Activated T-helper 9 cell treated with anti-CD3 and anti-CD28 coated beads, Interleukin-2, amount 50 U/mL, for 16 hours (primary cell): ENCODE measurements at regions not wholly inside any gene's neighbourhood (a gene's known extent, or its start where the extent isn't known, plus 50 kb on each side); places are given as distances from the start of the nearest gene placed in this dataset.

ENCODE experiments used
- DNase-seq: peaks from one replicate; pipeline ENCODE4 v3.0.0-alpha.2; 2020; ENCODE audit warnings: low read depth

DNA sequence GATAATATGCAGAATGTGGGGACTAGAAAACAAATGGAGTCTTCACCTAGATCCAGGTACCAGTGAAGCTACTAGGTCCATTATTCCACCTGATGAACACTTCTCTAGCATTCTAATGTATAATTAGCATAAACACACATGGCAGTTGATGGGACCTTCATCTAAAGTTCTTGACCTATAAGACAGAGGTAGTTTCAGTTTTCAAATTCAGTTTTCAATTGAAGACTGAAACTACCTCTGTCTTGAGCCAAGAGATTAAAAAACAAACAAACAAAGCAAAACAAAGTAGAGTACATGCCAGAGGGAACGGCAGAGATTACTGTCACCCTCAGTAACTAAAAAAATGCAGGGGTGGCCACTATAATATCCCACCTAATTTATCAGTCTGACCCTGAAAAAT lies 199.9 kb upstream of the NEIL3 start:
- no peak for DNase-seq

DNA sequence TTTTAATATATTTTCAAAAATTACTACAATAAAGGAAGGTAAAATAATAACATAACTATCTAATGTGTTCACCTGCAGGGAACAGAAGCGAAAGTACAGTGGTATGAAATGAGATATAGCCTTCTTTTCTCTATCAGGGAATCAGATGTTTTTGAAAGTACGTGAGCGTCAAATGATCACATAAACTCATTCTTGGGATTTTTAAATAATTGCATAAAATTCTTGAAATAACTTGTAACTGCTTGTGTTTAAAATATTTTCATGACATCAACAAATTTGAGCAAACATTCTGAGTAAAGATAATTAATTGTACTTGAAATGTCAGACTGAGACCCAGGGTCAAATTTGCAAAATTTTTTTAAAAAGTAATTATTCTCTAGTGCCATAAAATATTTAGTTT lies 193.5 kb upstream of the NEIL3 start:
- no peak for DNase-seq

DNA sequence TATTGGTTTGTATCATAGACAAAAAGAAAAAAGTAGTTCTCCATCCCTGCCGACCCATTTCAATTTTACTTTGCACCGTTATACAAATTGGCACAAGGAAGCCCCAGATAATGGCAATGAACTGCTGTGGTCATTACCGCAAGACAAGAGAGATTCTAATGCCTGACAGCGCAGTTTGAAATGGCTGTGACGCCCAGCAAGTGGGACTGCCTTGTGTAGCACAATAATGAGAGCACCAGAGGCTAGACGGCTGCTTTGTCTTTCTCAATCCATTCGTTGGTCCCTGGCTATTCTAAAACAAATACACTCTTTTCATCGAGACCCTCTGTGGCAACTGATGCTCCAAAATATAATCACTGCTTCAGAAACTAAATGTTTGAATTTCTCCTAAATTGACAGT lies 192.4 kb upstream of the NEIL3 start:
- DNase-seq = no peak

- DNase-seq = no peak
Measured at GRCh38 chr4:177118596-177118995, 191.1 kb upstream of the NEIL3 start.

DNA sequence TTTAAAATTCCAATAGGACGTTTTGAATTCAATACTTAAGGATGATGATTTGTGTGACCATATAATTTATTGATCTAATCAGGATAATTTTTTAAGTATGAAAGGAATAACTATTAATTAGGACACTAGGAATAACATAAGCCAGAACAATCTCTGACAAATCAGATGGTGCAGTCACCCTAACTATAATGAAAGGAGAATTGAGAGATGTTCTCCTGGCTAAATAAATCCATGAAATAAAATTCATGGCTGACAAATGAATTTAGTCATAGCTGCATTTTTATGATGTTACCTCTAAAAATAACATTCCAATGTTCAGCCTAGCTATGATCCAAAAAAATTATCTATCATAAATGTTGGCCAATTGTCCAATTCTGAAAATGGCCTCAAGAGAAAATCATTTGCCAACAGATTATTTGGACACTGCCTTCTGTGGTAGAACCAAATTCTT lies 190.6 kb upstream of the NEIL3 start:
- DNase-seq = no peak

GRCh38 chr4:177119691-177120090 lies 190.0 kb upstream of the NEIL3 start:
- DNase-seq = no peak

DNA sequence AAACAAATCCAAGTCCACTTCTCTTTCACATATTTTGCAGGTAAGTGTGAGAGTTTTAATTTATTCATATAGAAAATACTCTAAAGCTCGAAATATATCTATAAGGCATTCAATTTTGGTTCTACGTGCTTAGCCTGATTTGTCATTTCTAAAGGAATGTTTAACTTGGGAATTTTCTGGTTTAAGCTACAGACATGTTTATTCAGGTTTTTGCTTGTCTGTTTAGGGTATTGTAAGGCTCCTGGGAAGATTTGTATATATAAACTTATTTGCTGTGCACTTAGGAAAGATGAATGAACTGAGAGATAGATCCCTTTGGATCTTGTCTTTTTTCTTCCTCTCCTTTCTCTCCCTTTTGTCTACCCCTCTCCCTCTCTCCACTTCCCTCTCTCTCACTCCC lies 185.9 kb upstream of the NEIL3 start:
- no peak for DNase-seq

DNA sequence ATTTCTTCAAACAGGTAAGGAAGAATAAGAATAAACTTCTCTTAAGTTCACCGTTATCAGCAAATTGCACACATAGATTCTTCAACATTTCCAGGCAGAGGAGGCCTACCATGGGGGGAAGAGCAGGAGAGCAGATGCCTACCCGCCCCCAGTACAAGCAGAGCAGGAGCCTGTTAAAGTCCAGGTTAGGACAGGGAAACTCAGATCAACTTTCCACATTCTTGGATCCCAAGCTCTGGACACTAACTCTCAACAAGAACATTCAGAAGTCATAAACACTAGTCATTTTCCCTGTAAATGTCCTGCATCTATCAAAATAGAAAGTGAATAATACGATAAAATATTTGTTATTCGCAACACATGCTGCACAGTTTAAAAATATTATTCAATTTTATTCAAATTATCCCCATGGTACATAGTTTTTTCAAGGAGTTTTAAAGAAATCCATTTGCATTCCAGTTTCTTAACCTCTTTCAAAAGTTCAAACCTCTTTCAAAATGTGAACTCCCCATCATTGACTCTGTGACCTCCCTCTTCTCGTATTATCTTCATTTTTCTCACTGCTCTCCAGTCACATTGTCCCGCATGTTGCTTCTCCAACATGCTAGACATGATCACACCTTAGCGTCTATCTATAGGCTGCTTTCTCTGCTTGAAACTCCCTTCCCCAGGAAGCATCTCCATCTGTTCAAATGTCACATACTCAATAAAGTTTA lies 185.2 kb upstream of the NEIL3 start:
- no peak for DNase-seq

DNA sequence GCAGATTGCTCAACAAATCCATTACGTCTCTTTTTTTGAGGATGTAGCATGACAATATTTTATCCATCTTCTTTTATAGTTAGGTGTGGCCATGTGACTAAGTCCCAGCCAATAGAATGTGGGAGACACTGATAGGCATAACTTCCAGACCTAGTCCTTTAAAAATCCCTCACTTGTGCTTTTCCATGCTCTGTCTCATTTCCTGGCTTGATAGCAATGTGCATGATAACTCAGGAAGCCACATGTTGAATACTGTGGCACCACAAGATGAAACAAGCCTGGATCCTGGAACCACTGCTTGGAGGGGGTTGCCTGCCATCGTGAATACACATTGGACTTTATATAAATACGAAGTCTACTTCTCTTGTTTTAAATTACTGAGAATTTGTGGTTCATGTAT lies 184.0 kb upstream of the NEIL3 start:
- DNase-seq = no peak

- no peak for DNase-seq
Measured at GRCh38 chr4:177127658-177128057, 182.0 kb upstream of the NEIL3 start.

GRCh38 chr4:177128306-177128705 lies 181.4 kb upstream of the NEIL3 start:
- no peak for DNase-seq

GRCh38 chr4:177131736-177132135 lies 177.9 kb upstream of the NEIL3 start:
- no peak for DNase-seq

DNA sequence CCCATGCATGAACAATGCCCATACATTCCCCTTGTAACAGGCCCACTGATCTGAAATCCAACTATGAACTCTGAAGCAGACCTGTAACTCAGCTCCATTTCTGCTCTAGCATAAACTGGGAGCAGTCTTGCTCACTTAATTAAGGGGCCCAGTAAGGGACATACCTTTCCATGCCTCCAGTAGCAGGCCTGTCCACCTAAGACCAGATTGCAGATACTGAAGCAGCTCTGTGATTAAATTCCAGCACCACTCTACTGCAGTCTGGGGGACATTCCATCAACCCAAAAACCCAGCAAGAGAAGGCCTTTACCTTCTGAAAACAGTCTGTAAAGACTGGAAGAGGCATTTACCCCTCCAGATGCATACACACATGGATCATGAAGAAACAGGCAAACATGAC lies 162.0 kb upstream of the NEIL3 start:
- DNase-seq = no peak

DNA sequence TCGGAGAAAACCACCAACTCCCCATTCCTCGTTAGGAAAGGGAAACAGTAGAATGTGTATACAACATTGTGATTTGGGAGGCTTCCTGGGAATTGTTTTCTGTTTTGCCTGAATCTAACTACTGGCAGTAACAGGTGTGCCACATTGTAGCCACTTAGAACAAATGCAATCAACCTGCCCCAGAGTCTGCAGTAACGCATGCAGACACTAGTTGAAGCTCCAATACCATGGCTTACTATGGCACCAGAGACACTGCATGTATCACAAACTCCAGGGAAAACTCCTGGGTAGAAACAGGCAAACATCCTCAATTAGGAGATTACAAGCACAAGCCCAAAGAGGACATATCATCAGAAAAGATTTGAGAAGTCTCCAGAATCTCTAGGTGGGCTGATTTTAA lies 154.2 kb upstream of the NEIL3 start:
- no peak for DNase-seq

- no peak for DNase-seq
Measured at GRCh38 chr4:177159600-177159999, 150.1 kb upstream of the NEIL3 start.

DNA sequence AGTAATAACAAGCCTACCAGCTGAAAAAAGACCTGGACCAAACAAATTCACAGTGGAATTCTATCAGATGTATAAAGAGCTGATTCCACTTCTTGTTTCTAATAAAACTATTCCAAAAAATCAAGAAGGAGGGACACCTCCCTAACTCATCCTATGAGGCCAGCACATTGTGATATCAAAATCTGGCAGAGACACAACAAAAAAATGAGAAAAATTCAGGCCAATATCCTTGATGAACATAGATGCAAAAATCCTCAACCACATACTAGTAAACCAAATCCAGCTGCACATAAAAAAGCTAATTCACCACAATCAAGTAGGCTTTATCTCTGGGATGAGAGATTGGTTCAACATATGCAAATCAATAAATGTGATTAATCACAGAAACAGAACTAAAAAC lies 147.9 kb upstream of the NEIL3 start:
- DNase-seq = no peak

GRCh38 chr4:177163532-177163931 lies 146.1 kb upstream of the NEIL3 start:
- DNase-seq = no peak

GRCh38 chr4:177171588-177171987 lies 138.1 kb upstream of the NEIL3 start:
- DNase-seq = no peak

GRCh38 chr4:177175473-177175872 lies 134.2 kb upstream of the NEIL3 start:
- DNase-seq = no peak

DNA sequence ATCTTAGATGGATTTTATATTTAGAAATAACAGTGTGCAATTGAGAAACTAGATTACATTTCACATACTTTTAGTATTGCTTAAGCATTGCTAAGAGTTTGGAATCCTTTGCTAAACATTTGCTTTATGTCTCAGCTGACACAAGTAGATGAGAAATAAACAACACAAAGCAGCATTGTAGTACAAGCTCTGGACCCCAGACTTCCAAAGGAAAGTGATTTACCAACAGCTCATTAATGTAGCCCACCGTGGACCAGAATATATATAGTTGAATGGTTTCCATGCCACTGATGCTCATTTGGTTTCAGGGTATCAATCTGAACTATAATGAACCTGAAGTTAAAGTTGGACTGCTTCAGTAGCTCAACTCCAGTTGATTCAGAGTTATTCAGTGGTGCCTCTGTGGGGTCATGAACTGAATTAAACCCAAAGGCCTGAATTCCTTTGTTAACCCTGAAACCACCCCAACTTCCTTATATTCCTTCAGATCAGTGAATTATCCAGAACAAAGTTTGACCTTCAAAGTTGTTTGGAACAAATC lies 132.1 kb upstream of the NEIL3 start:
- no peak for DNase-seq

- DNase-seq = no peak
Measured at GRCh38 chr4:177178246-177178645, 131.4 kb upstream of the NEIL3 start.

DNA sequence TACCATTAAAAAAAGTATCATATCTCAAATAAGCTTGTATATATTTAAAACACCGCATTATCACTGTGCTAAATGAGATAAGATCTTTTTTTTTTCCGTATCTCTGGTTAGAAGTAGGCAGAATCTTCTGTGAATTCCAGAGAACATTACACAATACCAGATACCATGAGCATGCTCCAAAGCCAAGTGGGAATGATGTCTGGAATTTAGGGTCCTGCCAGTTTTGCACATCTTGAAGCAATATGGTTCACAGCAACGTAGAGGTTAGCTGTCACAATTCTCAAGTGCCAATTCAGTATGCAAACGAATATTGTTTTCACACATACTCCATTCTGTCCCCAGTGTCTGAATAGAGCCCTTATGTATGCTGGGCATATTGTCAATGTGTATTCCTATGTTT lies 127.5 kb upstream of the NEIL3 start:
- no peak for DNase-seq

- DNase-seq = no peak
Measured at GRCh38 chr4:177182728-177183127, 126.9 kb upstream of the NEIL3 start.

DNA sequence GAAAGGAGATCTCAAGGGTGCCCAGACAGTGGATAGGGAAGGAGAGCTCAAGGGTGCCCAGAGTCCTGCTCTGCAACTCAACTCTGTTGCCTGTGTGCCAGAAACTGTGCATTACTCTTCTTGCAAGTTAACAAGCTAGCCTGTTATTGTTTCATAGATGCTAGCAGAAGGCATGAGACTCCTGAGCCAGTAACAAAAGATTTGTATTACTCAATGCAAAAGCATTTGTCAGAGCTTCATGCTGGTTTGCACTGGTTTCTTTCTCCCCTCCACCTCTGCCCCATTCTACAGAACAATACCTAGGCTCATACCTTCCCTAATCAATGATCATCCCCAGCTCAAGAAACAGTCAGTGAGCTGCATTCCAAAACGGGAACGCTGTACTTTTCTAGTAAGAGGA lies 124.5 kb upstream of the NEIL3 start:
- no peak for DNase-seq
